ENCODE measurements at regions not wholly inside any gene's neighbourhood (a gene's known extent, or its start where the extent isn't known, plus 50 kb on each side); places are given as distances from the start of the nearest gene placed in this dataset.

- H3K36me3 ChIP-seq (ENCODE audit: insufficient read depth, low read length): no peaks in the 10 kb centered on the region
- H3K9me3 ChIP-seq (ENCODE audit: low read length): no peaks in the 10 kb centered on the region
- no peak overlapping the region for H3K4me2 ChIP-seq (ENCODE audit: low read length)
- H3K27ac ChIP-seq (ENCODE audit: low read depth, low read length, poor library complexity, severe bottlenecking): no peak overlapping the region
- H4K20me1 ChIP-seq (ENCODE audit: insufficient read depth, low read length): no peaks in the 10 kb centered on the region
- TF ChIP-seq EZH2phosphoT487 (IDR thresholded peaks at IDR 0.05; ENCODE audit: borderline replicate concordance, low read depth, low read length): no peak
- TF ChIP-seq CTCF (conservative IDR thresholded peaks at IDR 0.05; ENCODE audit: low read length): no peak
- H3K9me2 ChIP-seq (ENCODE audit: insufficient read depth, low read length): no peaks in the 10 kb centered on the region
- no peak for DNase-seq (ENCODE audit: low spot score)
- no peaks in the 10 kb centered on the region for H3K4me1 ChIP-seq (ENCODE audit: insufficient read depth, low read length, poor library complexity, severe bottlenecking)
- H2AFZ ChIP-seq (ENCODE audit: low read length): no peak overlapping the region
- no peak overlapping the region for H3K4me3 ChIP-seq (ENCODE audit: low read depth, low read length, poor library complexity, severe bottlenecking)
- intact Hi-C loops (cut with micrococcal nuclease; ENCODE audit: unreplicated experiment): no loop called here
- no TSS peak for BruUV-seq (replicated peaks)
- POLR2A ChIA-PET: no interaction called here
- CTCF ChIA-PET (ENCODE audit: unreplicated experiment): no interaction called here
- H3K79me2 ChIP-seq (ENCODE audit: insufficient read depth, low read depth, low read length): no peaks in the 10 kb centered on the region
Measured at GRCh38 chr5:128591598-128592455, 53.8 kb upstream of the FBN2 start.

GRCh38 chr5:128596071-128596470 lies 58.0 kb upstream of the FBN2 start:
- Histone ChIP-seq H3K4me3 (ENCODE audit: low read depth, low read length, poor library complexity, severe bottlenecking) (no peak overlapping the region), H3K9me3 (ENCODE audit: low read length) (no peaks in the 10 kb centered on the region), H3K9me2 (ENCODE audit: insufficient read depth, low read length) (no peaks in the 10 kb centered on the region), H3K27ac (ENCODE audit: low read depth, low read length, poor library complexity, severe bottlenecking) (no peak overlapping the region), H3K4me1 (ENCODE audit: insufficient read depth, low read length, poor library complexity, severe bottlenecking) (no peaks in the 10 kb centered on the region), H3K79me2 (ENCODE audit: insufficient read depth, low read depth, low read length) (no peaks in the 10 kb centered on the region), H3K4me2 (ENCODE audit: low read length) (no peak overlapping the region), H4K20me1 (ENCODE audit: insufficient read depth, low read length) (no peaks in the 10 kb centered on the region), H2AFZ (ENCODE audit: low read length) (no peak overlapping the region), H3K36me3 (ENCODE audit: insufficient read depth, low read length) (no peaks in the 10 kb centered on the region)
- TF ChIP-seq CTCF (conservative IDR thresholded peaks at IDR 0.05; ENCODE audit: low read length) (no peak), EZH2phosphoT487 (IDR thresholded peaks at IDR 0.05; ENCODE audit: borderline replicate concordance, low read depth, low read length) (no peak)
- intact Hi-C loops (cut with micrococcal nuclease; ENCODE audit: unreplicated experiment): no loop called here
- DNase-seq (ENCODE audit: low spot score): no peak
- POLR2A ChIA-PET: interaction anchor here (0.6 kb wide), 2 partner anchors 127 to 507 kb away, joined by 3 read pairs; no protein-coding TSS in a partner anchor
- BruUV-seq (replicated peaks): no TSS peak
- CTCF ChIA-PET (ENCODE audit: unreplicated experiment): no interaction called here

- no peaks in the 10 kb centered on the region for H3K4me1 ChIP-seq (ENCODE audit: insufficient read depth, low read length, poor library complexity, severe bottlenecking)
- no peak overlapping the region for H3K4me3 ChIP-seq (ENCODE audit: low read depth, low read length, poor library complexity, severe bottlenecking)
- BruUV-seq (replicated peaks): no TSS peak
- H4K20me1 ChIP-seq (ENCODE audit: insufficient read depth, low read length): no peaks in the 10 kb centered on the region
- DNase-seq (ENCODE audit: low spot score): no peak
- H3K9me2 ChIP-seq (ENCODE audit: insufficient read depth, low read length): no peaks in the 10 kb centered on the region
- no peaks in the 10 kb centered on the region for H3K36me3 ChIP-seq (ENCODE audit: insufficient read depth, low read length)
- no peaks in the 10 kb centered on the region for H3K9me3 ChIP-seq (ENCODE audit: low read length)
- intact Hi-C loops (cut with micrococcal nuclease; ENCODE audit: unreplicated experiment): no loop called here
- H3K79me2 ChIP-seq (ENCODE audit: insufficient read depth, low read depth, low read length): no peaks in the 10 kb centered on the region
- ChIA-PET CTCF (ENCODE audit: unreplicated experiment) (no interaction called here), POLR2A (no interaction called here)
- H2AFZ ChIP-seq (ENCODE audit: low read length): no peak overlapping the region
- TF ChIP-seq CTCF (conservative IDR thresholded peaks at IDR 0.05; ENCODE audit: low read length): no peak
- TF ChIP-seq EZH2phosphoT487 (IDR thresholded peaks at IDR 0.05; ENCODE audit: borderline replicate concordance, low read depth, low read length): no peak
- H3K27ac ChIP-seq (ENCODE audit: low read depth, low read length, poor library complexity, severe bottlenecking): no peak overlapping the region
- no peak overlapping the region for H3K4me2 ChIP-seq (ENCODE audit: low read length)
Measured at GRCh38 chr5:128597156-128597555, 59.1 kb upstream of the FBN2 start.
